HepG2 (cell line): ENCODE measurements at regions not wholly inside any gene's neighbourhood (a gene's known extent, or its start where the extent isn't known, plus 50 kb on each side); places are given as distances from the start of the nearest gene placed in this dataset.

ENCODE experiments used
- ATF4 ChIP-seq, 2 experiments: fragments of 450-650 bp in 1 of 2; sonication (generic) in 1 of 2; formaldehyde crosslinking; IDR thresholded peaks; 2 replicates each; pipeline versions ENCODE4 v1.5.0 to v1.8.0; 2020 to 2022; ENCODE audit warnings: mild to moderate bottlenecking in 1 of 2, missing genetic modification reagents in 1 of 2
- DRAP1 ChIP-seq: IDR thresholded peaks from 2 replicates; pipeline ENCODE4 v1.6.1; 2016; ENCODE audit warnings: missing genetic modification reagents, missing compliant biosample characterization
- ELK4 ChIP-seq: sonication (generic); formaldehyde crosslinking; IDR thresholded peaks from 2 replicates; pipeline ENCODE4 v1.9.0; 2021; ENCODE audit warnings: missing genetic modification reagents, borderline replicate concordance
- EP300 ChIP-seq, 3 experiments: sonication (generic) in 1 of 3; formaldehyde crosslinking in 1 of 3; IDR thresholded peaks; 2 replicates each; pipeline versions ENCODE4 v1.5.1 to v1.6.1; 2011 to 2020; ENCODE audit warnings: low read depth in 2 of 3, low read length in 2 of 3, borderline replicate concordance in 1 of 3, improper control_type of control experiment in 1 of 3, mild to moderate bottlenecking in 1 of 3, missing genetic modification reagents in 1 of 3, moderate library complexity in 1 of 3
- FOSL2 ChIP-seq: sonication (generic); formaldehyde crosslinking; IDR thresholded peaks from 2 replicates; pipeline ENCODE4 v1.4.0; 2020; ENCODE audit warnings: missing genetic modification reagents
- FOXP4 ChIP-seq: sonication (generic); formaldehyde crosslinking; IDR thresholded peaks from 2 replicates; pipeline ENCODE4 v1.4.0; 2020; ENCODE audit warnings: missing genetic modification reagents
- KAT8 ChIP-seq: IDR thresholded peaks from 2 replicates; pipeline ENCODE4 v1.6.1; 2016; ENCODE audit warnings: missing genetic modification reagents, missing compliant biosample characterization
- LRRFIP1 ChIP-seq: sonication (generic); formaldehyde crosslinking; conservative IDR thresholded peaks from 2 replicates; pipeline ENCODE4 v1.4.0; 2020; ENCODE audit warnings: missing genetic modification reagents
- MXD3 ChIP-seq: IDR thresholded peaks from 2 replicates; pipeline ENCODE4 v1.6.1; 2016; ENCODE audit warnings: mild to moderate bottlenecking, missing biosample characterization, missing genetic modification reagents
- NFYC ChIP-seq: IDR thresholded peaks from 2 replicates; pipeline ENCODE4 v1.6.1; 2016; ENCODE audit warnings: missing genetic modification reagents, missing compliant biosample characterization
- ONECUT2 ChIP-seq: sonication (generic); formaldehyde crosslinking; IDR thresholded peaks from 2 replicates; pipeline ENCODE4 v1.4.0; 2020; ENCODE audit warnings: missing genetic modification reagents
- XRCC5 ChIP-seq: fragments of 200-400 bp; formaldehyde crosslinking; optimal IDR thresholded peaks from 2 replicates; pipeline ENCODE3; 2017; ENCODE audit warnings: mild to moderate bottlenecking, low read length
- YEATS2 ChIP-seq: sonication (generic); formaldehyde crosslinking; IDR thresholded peaks from 2 replicates; pipeline ENCODE4 v1.4.0; 2020; ENCODE audit warnings: missing genetic modification reagents, borderline replicate concordance
- ZBTB33 ChIP-seq: sonication (generic); formaldehyde crosslinking; IDR thresholded peaks from 2 replicates; pipeline ENCODE4 v1.4.0; 2020; ENCODE audit warnings: missing genetic modification reagents
- ZNF660 ChIP-seq: sonication (generic); formaldehyde crosslinking; IDR thresholded peaks from 2 replicates; pipeline ENCODE4 v1.5.1; 2020; ENCODE audit warnings: mild to moderate bottlenecking, low read depth, missing genetic modification reagents, borderline replicate concordance
- ZNF691 ChIP-seq: sonication (generic); formaldehyde crosslinking; IDR thresholded peaks from 2 replicates; pipeline ENCODE4 v1.4.0; 2020; ENCODE audit warnings: missing genetic modification reagents, low read depth, mild to moderate bottlenecking, borderline replicate concordance
- ZNF703 ChIP-seq: sonication (generic); formaldehyde crosslinking; IDR thresholded peaks from 2 replicates; pipeline ENCODE4 v1.5.1; 2020; ENCODE audit warnings: missing genetic modification reagents, mild to moderate bottlenecking, moderate library complexity, borderline replicate concordance

GRCh38 chr14:54133896-54134295 lies 177.3 kb upstream of the BMP4 start (continued):
- TF ChIP-seq FOXP4 (CRISPR knock-in tag) (peak; percentile 94), NFYC (CRISPR knock-in tag) (peak; percentile 34; the same call in 1 of the 2 replicates), DRAP1 (peak; percentile 87), ZNF660 (CRISPR knock-in tag) (no peak), XRCC5 (peak; percentile 44), KAT8 (0 out of 2 replicates have a peak, but pooled peaks have one; percentile 59), YEATS2 (peak; percentile 77; the same call in 1 of the 2 replicates), EP300 (IDR thresholded peaks at IDR 0.05; ENCODE audit: low read depth in 2 of 2, low read length in 2 of 2) (peak in 1 of 2 experiments; percentile 95; a peak in 2 of 4 replicates), EP300 (CRISPR knock-in tag; IDR thresholded peaks at IDR 0.05; ENCODE audit: borderline replicate concordance) (peak; percentile 86), FOSL2 (CRISPR knock-in tag) (peak; percentile 96), ZNF691 (CRISPR knock-in tag) (peak; percentile 73; the same call in 1 of the 2 replicates), ELK4 (CRISPR knock-in tag) (no peak), LRRFIP1 (CRISPR knock-in tag) (no peak), ATF4 (CRISPR knock-in tag; IDR thresholded peaks at IDR 0.05) (peak in 1 of 2 experiments; percentile 71; a peak in 2 of 4 replicates), ONECUT2 (CRISPR knock-in tag) (no peak), ZBTB33 (CRISPR knock-in tag) (peak; percentile 73), ZNF703 (CRISPR knock-in tag) (no peak), MXD3 (CRISPR knock-in tag) (no peak)
